ENCODE measurements at regions not wholly inside any gene's neighbourhood (a gene's known extent, or its start where the extent isn't known, plus 50 kb on each side); places are given as distances from the start of the nearest gene placed in this dataset.
A peak's percentile ranks its signal among the peaks of the same experiment; 100 is the strongest.
"Not testable (repeated sequence)": the region's sequence is repeated elsewhere in the genome, so short reads cannot be mapped to it uniquely, and the experiment has no call there.

DNA sequence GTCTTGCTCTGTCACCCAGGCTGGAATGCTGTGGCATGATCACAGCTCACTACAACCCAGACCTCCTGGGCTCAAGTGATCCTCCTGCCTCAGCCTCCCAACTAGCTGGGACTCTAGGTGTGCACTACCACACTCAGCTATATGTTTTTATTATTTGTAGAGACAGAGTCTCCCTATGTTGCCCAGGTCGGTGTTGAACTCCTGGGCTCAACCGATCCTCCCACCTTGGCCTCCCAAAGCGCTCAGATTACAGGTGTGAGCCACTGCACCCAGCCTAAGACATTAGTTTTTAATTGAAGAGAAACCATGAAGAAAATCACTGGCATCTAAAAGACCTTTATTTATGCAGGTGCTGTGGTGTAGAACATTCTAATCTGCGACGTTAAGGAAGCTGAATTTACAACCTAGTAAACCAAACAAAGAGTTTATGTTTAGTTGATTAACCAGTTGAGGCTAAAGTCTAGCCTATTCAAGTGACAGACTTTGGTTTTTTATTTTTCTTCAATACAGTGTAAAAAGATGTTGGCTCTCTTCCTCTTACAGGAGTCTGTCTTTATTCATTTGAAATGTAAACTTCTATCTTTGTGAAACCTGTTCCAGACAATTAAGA, 52.5 kb upstream of the NBL1 start:
- no peak for DNase-seq

DNA sequence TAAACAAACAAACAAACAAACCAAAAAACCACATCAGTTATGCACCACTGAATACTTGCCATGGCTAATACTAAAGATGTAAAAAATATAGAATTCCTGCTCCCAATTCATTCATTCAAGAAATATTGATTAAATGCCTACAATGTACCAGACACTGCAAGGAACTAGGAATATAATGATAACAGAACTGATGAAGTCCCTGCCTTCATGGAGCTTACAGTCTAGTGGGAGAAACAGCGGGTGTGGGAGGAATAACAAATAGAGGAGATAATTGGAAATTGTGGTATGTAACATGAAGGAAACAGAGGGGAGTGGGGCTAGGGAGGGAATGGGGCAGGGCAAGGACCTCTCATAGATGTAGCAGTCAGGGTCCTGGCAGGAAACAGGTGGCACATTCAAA, 58.6 kb upstream of the NBL1 start:
- DNase-seq = no peak

DNA sequence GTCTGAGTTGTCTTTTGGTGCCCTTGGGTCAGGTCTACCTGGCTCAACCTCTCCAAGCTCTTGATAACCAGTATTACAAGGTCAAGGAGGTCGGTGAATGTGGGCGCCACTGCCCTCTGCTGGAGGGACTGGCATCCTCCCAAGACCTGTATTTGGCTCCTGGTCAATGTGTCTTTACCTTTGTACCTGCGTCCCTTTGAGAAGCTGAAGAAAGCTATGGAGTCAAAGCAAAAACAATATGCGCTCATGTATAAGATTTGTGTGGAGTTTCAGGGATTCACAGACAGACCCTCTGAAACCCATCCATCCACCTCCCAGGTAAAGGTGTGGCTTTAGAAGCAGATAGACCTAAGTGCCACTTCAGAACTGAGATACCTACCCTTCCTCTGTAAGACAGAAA, 61.8 kb upstream of the NBL1 start:
- peak; percentile 64 for DNase-seq

DNA sequence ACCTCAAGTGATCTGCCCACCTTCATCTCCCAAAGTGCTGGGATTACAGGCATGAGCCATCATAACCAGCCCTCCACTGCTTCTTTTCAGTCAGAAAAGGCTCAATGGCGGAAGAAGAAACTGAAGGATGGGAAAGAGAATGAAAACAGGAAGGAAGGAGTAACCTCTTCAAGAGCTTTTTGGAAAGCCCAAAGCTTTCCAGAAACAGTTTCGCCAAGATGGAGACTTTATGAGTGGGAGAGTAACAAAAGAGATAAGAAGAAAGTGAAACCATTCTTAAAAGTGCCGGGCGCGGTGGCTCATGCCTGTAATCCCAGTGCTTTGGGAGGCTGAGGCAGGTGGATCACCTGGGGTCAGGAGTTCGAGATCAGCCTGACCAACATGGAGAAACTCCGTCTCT, 62.7 kb upstream of the NBL1 start:
- peak; percentile 37 for DNase-seq

DNA sequence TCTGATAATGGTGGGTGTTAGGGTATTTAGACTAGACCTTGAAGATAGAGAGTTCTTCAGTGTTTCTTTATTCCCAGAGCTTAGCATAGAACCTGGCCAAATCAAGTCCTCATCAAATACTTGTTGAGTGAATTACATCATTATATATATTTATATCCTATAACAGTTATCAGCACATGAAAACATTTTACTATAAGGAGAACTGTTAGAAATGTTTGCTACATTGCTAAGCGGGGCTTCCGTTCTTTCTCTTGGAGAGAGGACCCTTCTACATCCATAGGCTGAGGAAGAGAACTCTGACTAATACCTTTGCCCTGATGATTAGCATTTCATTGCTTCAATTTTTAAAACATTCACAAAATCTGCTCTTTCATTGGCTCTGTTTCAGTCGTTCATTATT, 66.5 kb upstream of the NBL1 start:
- DNase-seq = no peak

DNA sequence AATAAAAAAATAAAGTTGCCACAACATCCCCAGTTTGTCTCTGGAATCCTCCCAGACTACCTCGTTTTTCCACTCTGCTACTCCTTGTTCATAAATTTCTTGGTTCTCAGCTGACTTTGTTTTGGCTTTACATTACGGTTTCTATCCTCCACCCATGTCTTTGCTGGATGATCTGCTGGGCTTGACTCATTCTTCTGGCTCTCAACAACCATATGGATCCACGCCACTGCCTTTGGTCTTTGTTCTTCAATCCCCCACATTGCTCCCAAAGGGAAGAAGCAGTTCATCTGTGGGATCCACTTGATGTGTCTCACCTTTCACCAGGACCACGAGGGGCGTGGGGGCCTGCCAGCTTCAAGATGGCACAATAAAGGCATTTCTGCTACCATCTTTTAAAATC, 67.1 kb upstream of the NBL1 start:
- no peak for DNase-seq

DNA sequence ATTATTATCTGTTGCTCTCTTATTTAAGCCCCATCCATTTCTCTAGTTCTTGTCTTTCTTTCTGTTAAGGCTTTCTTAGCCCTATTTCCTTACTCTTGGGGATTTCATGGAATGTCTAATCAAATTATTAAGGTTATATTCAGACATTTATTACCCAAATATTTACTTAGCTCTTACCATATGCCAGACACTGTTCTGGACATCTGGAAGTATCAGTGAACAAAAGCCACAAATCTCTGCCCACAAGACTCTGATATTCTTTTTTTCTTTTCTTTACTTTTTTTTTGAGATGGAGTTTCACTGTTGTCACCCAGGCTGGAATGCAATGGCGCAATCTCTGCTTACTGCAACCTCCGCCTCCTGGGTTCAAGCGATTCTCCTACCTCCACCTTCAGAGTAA, 74.3 kb upstream of the NBL1 start:
- DNase-seq = no peak

DNA sequence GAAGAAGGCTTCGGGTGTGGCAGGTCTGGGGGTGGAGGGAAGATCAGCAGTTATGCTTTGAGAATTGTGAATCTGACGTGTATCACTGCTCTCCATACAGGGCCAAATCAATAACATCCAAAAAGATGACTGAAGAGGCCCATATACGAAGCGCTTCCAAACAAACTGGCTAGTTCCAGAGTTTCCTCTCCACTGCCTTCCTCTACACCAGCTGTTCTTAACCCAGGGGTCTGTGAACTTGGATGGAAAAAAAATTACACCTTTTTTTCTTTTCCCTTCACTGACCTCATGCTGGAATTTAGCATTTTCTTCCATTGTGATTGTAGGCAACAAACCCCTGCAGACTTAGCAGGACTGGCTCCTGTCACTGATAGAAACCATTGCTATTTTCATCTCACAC, 77.1 kb upstream of the NBL1 start:
- DNase-seq = no peak

DNA sequence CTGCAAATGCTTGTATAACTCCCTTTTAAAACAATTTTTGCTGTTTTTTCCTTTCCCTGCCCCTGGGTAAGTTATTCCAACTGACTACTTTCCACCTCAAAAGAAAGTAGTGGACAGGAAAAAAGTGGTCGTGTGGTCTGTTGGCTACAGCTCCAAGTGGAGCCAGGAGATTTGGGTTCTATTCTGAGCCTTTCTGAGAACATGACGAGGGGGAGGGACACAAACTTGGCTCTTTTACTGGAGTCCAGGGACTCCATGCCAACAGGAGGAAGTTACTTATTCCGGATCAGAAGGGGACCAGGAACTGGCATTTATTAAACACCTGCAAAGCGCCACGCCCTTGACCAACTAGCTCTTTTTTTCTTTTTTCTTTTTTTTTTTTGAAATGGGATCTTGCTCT, 79.0 kb upstream of the CAPZB start:
- DNase-seq = no peak

DNA sequence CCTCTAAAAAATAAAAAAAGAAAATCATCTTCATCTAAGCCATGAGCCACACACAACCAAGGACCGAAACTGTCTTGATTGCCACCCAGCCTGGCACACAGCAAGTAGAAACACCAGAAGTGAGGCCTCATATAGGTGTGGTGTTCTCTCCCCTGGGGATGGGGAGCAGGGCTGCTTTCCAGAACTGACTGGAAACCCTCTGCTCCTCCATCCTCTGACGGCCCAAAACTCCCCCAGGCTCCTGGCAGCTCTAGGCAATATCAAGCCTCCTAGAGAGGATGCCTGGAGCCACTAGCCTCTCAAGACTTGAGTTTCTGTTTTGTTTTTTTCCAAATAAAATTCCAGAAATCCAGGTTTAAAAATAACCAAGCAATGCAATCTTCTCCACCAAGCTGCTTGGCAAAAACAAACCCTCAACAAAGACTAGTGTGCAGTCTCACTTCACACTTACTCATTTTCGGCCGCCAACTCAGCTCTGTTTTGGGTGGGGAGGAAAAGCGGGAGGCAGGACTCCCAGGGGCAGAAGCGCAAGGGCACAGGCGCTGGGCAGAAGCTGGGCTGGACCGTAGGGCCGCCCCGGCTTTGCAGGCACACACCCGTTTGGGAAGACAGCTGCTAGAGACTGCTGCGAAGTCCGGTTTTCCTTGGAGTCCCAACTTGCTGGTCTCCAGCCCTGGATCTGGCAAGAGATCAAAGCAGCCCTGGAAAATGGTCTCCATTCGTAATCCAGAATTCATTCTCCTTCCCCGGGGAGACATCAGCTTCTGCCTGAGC, 78.2 kb upstream of the CAPZB start:
- DNase-seq = no peak

DNA sequence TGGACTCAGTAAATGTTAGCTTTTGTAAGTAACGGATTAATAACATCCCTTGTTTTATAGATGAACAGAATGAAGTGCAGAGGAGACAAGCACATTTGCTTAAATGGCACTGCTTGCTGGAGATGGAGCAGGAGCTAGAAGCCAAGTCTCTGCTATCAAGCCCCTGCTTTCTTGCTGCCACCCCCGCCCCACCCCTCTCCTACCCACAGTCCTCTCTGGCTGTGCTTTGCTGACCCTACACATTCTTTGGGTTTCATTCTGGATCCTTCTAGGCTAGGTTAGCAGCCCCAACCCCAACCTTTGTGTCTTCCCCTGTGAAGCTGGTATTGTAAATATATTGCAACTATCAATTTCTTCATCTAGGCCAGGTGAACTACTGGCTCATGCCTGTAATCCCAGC, 77.5 kb upstream of the CAPZB start:
- DNase-seq = no peak

DNA sequence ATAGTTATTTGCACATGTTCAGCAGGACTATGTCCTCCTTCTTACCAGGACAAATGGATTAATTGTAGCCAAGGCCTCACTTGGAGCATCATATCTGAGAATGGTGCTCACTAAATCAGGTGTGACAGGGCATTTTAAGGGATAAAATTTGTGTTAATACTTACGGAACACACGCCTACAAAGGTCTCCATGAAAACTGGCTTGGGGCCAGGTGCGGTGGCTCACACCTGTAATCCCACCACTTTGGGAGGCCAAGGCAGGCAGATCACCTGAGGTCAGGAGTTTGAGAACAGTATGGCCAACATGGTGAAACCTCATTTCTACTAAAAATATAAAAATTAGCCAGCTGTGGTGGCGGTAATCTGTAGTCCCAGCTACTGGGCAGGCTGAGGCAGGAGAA, 75.1 kb upstream of the CAPZB start:
- DNase-seq = no peak

DNA sequence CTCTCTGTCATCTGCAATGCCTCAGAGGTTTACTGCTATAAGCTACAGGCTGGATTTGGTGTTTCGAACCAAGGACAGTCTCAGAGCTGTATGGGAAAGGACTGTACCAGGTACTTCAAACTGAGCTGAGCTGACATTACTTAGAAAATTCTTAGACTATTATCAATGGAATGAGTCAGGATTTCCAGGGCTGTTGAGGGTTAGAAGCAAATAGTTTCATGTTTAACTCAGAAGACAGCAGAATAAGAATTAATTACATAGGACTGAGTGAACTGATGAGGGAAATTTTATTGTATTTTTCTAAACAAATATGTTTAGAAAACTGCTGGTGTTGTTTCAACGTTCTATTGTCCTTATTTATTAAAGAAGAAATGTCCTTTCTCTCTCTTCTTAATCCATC, 74.3 kb upstream of the CAPZB start:
- no peak for DNase-seq

DNA sequence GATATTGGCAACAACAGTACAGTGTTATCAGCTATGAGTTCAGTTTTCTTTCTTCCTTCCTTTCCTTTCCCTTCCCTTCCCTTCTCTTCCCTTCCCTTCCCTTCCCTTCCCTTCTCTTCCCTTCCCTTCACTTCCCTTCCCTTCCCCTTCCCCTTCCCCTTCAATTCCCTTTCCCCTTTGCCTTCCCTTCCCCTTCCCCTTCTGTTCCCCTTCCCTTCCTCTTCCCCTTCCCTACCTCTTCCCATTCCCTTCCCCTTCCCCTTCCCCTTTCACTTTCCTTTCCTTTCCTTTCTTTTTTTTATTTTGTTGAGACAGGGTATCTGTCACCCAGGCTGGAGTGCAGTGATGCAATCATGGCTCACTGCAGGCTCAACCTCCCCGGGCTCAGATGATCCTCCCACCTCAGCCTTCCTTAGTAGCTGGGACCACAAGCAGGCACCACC, 72.3 kb upstream of the CAPZB start:
- DNase-seq = peak; percentile 69

DNA sequence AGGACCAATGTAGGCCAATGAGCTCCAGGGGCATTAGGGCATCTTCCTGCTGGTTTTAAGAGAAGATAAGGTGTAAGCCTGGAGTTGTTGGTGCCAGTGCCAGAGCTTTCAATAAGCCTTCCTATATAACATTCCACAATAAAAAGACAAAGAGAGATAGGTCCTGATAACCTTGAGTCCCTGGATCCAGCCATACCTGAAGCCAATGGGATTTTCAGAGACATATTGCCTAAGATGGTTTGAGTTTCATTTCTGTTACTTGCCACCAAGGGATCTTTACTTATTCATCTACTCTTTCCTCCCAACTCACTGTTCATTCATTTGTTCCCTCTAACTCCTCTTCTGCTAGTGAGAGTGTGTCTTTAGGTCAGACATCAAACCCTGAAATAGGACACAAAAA, 68.8 kb upstream of the CAPZB start:
- DNase-seq = no peak

DNA sequence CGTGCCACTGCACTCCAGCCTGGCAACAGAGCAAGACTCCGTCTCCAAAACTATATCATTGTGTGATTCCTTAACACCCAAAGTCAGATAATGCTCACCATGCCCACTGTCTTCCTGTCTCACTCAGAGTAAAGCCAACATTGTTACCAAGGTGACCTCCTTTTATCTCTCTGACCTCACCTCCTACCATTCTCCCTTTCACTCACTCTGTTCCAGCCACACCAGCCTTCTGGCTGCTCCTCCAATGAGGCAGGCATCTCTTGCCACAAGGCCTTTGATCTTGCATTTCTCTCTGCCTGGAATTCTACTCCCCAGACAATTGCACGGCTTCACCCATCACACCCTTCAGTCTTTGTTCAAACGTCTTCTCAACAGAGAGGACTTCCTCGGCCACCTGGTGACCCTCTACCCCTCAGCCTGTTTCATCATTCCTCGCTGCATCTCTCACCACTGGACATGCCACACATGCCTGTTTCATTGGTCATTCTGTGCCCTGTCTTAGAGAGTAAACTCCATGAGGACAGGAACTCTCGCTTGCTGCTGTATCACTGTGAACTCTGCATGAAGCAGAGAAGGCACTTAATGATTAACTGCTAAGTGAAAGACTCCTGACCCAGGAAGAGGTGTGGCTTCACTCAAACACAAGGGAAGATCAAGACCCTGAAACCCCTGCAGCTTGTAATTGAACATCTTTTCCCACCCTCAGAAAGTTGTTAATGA, 67.1 kb upstream of the CAPZB start:
- DNase-seq = no peak

DNA sequence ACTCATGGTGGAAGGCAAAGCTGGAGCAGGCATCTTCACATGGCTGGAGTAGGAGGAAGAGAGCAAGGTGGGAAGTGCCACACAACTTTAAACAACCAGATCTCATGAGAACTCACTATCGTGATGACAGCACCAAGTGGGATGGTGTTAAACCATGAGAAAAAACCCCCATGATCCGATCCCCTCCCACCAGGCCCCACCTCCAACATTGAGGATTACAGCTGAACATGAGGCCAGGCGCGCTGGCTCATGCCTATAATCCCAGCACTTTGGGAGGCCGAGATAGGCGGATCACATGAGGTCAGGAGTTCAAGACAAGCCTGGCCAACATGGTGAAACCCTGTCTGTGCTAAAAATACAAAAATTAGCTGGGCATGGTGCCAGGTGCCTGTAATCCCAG, 66.5 kb upstream of the CAPZB start:
- not testable (repeated sequence) for DNase-seq

DNA sequence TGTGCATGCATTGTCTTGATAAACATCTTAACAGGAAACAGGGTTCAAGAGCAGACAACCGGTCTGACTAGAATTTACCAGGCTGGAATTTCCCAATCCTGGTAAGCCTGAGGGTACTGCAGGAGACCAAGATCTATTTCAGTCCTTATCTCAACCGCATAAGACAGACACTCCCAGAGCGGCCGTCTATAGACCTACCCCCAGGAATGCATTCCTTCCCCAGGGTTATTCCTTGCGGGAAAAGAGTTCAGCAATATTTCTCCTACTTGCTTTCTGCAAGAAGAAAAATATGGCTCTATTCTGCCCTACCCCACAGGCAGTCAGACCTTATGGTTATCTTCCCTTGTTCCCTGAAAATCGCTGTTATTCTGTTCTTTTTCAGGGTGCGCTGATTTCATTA, 65.1 kb upstream of the CAPZB start:
- DNase-seq = not testable (repeated sequence)

DNA sequence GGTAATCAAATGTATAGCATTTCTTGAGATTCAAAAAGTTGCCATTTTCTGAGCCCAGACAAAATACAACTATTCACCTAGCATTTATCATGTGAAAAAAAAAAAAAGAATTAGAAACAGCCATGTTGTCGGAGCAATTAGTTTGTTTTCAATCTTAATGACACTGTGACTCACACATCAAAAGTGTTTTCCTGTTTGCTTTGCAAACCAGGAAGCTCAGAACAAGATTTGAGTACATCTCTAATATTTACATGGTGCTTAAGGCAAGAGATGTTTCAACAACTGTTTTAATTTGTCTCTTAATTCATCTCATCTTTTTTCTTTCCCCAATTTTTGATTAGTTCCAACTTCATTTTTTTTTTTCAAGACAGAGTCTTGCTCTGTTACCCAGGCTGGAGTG, 62.5 kb upstream of the CAPZB start:
- DNase-seq = no peak

DNA sequence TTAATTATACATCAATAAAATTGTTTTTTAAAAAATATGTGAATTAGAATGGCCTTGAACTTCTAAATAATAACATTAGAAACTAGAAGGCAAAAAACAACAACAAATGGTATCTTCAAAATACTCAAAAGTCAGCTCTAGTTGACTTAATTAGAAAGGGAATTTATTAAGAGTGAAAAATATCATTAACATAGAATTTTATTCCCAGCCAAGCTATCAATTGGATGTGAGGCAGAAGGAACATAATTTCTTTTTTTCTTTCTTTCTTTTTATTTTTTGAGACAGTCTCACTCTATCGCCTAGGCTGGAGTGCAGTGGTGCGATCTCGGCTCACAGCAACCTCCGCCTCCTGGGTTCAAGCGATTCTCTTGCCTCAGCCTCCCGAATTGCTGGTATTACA, 51.2 kb upstream of the CAPZB start:
- DNase-seq = no peak

DNA sequence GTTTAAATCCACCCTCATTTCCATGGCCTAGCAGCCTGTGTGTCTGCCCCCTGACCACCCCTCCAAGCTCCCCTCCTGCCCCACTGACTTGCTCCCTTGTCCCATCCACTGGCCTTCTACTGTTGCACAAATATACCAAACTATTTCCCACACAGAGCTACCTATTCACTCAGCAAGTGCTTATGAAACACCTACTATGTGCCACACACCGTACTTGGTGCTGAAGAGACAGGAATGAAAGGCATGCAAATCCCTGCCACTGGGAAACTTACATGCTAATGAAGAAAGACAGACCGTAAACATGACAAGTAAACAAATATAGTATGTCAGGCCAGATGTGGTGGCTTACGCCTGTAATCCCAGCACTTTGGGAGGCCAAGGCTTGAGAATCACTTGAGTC, 49.9 kb upstream of the CAPZB start:
- DNase-seq = no peak

All from inflammatory macrophage treated with lipopolysaccharide for 4 hours (primary cell).